K562 (cell line): ENCODE measurements at regions not wholly inside any gene's neighbourhood (a gene's known extent, or its start where the extent isn't known, plus 50 kb on each side); places are given as distances from the start of the nearest gene placed in this dataset.

ENCODE experiments used
- ATAC-seq: fragments of 200-7000 bp; cut with Tn5 transposase; 3 replicates; pipeline ENCODE4 v1.9.1; 2020; ENCODE audit warnings: moderate library complexity
- BruUV-seq: library from RNA; stranded (reverse); fragments of 400-500 nt; replicated peaks from 2 replicates; lab custom pipeline; 2021; lab: Mats Ljungman, UMichigan
- CTCF ChIA-PET: fragments of 300-600 bp; formaldehyde crosslinking; extraction: SDS; loops from one replicate; lab custom pipeline; 2021; ENCODE audit warnings: low intra/inter-chr PET ratio; lab: Yijun Ruan, JAX
- POLR2A ChIA-PET: fragments of 300-600, 350-650 bp; sonication (Branson Sonifier 250); formaldehyde crosslinking; extraction: SDS; loops from one replicate; lab custom pipeline; 2021; ENCODE audit warnings: antibody characterized with exemption, inconsistent platforms; lab: Yijun Ruan, JAX
- DNase-seq, 4 experiments: peaks; one replicate each; pipeline versions ENCODE4 v3.0.0 to v3.0.0-alpha.2; 2011 to 2018; ENCODE audit warnings: low spot score in 3 of 4, mixed read lengths in 3 of 4; ENCODE audit errors: extremely low read depth in 1 of 4
- FAIRE-seq: peaks from 2 replicates; lab custom pipeline; 2011; peaks lifted over from hg19 to GRCh38; lab: Jason Lieb, UNC
- H2AFZ ChIP-seq: 2 replicates; pipeline ENCODE4 v1.6.0; 2011; ENCODE audit warnings: low read depth, low read length, control low read depth, inconsistent platforms
- H3K27ac ChIP-seq: fragments of 200-600 bp; 3 replicates; pipeline ENCODE4 v1.8.0; 2011; ENCODE audit warnings: low read depth, mild to moderate bottlenecking, control low read depth, inconsistent platforms, low read length, moderate library complexity, mixed read lengths; ENCODE audit errors: extremely low read depth
- H3K27me3 ChIP-seq, 2 experiments: fragments of 300-600 bp in 1 of 2; 2 replicates in 1 of 2; 3 replicates in 1 of 2; pipeline versions ENCODE4 v1.6.0 to v1.8.0; 2011; ENCODE audit warnings: inconsistent platforms in 2 of 2, low read length in 2 of 2, mild to moderate bottlenecking in 1 of 2, mixed read lengths in 1 of 2, moderate library complexity in 1 of 2; ENCODE audit not compliant: control insufficient read depth in 2 of 2, insufficient read depth in 2 of 2
- H3K36me3 ChIP-seq: fragments of 300-600 bp; 3 replicates; pipeline ENCODE4 v1.8.0; 2011; ENCODE audit warnings: mild to moderate bottlenecking, low read length, inconsistent platforms; ENCODE audit not compliant: control insufficient read depth, insufficient read depth
- H3K4me1 ChIP-seq, 2 experiments: fragments of 200-600 bp in 1 of 2; replicated peaks in 1 of 2; 2 replicates in 1 of 2; 3 replicates in 1 of 2; pipeline versions ENCODE4 v1.5.1 to v1.8.0; 2011; ENCODE audit warnings: inconsistent platforms in 2 of 2, low read length in 2 of 2, mild to moderate bottlenecking in 1 of 2, mixed read lengths in 1 of 2, moderate library complexity in 1 of 2; ENCODE audit not compliant: control insufficient read depth in 2 of 2, insufficient read depth in 2 of 2
- H3K4me2 ChIP-seq: 2 replicates; pipeline ENCODE4 v1.6.1; 2011; ENCODE audit warnings: low read length, control low read depth, inconsistent platforms, mixed read lengths; ENCODE audit not compliant: insufficient read depth
- H3K4me3 ChIP-seq: fragments of 200-600 bp; sonication (generic), shearing (Covaris generic); 2 replicates; pipeline ENCODE4 v1.5.1; 2016; ENCODE audit warnings: control low read depth, inconsistent platforms
- H3K79me2 ChIP-seq: fragments of 200-600 bp; 3 replicates; pipeline ENCODE4 v1.8.0; 2011; ENCODE audit warnings: low read length, inconsistent platforms; ENCODE audit not compliant: control insufficient read depth, insufficient read depth
- H3K9ac ChIP-seq, 2 experiments: 2 replicates each; pipeline versions ENCODE4 v1.6.0 to v1.6.1; 2011; ENCODE audit warnings: low read depth in 2 of 2, low read length in 2 of 2, control low read depth in 1 of 2, inconsistent platforms in 1 of 2, mild to moderate bottlenecking in 1 of 2, mixed read lengths in 1 of 2; ENCODE audit not compliant: insufficient read depth in 1 of 2
- H3K9me1 ChIP-seq: one replicate; pipeline ENCODE4 v1.6.0; 2011; ENCODE audit warnings: inconsistent platforms, mild to moderate bottlenecking, low read length, moderate library complexity; ENCODE audit not compliant: control insufficient read depth, insufficient read depth
- H3K9me3 ChIP-seq: replicated peaks from 2 replicates; pipeline ENCODE4 v1.5.1; 2011; ENCODE audit warnings: low read depth, low read length, inconsistent platforms; ENCODE audit not compliant: control insufficient read depth, insufficient read depth
- H4K20me1 ChIP-seq: replicated peaks from 2 replicates; pipeline ENCODE4 v1.6.1; 2011; ENCODE audit warnings: low read length, inconsistent platforms, mixed read lengths; ENCODE audit not compliant: control insufficient read depth, insufficient read depth
- CUX1 ChIP-seq: fragments of 200-800 bp; sonication (Bioruptor generic); IDR thresholded peaks from 2 replicates; pipeline ENCODE4 v1.6.1; 2016; ENCODE audit warnings: missing genetic modification characterization, missing compliant biosample characterization
- ELF2 ChIP-seq: fragments of 250-450 bp; sonication (Bioruptor Pico); IDR thresholded peaks from 2 replicates; pipeline ENCODE4 v1.5.0; 2021; ENCODE audit warnings: mild to moderate bottlenecking
- ESRRB ChIP-seq: fragments of 250-450 bp; sonication (Bioruptor Pico); IDR thresholded peaks from 2 replicates; pipeline ENCODE4 v1.5.0; 2020; ENCODE audit warnings: mild to moderate bottlenecking, moderate library complexity, borderline replicate concordance
- ETV1 ChIP-seq: fragments of 450-650 bp; conservative IDR thresholded peaks from 2 replicates; pipeline ENCODE4 v1.6.1; 2016; ENCODE audit warnings: missing genetic modification characterization, control low read depth, low read depth, missing compliant biosample characterization
- FOXP4 ChIP-seq: sonication (generic); formaldehyde crosslinking; IDR thresholded peaks from 2 replicates; pipeline ENCODE4 v1.8.0; 2022; ENCODE audit warnings: mild to moderate bottlenecking, missing genetic modification reagents, borderline replicate concordance
- HNRNPLL ChIP-seq: fragments of 200-400 bp; formaldehyde crosslinking; IDR thresholded peaks from 2 replicates; pipeline ENCODE4 v1.6.1; 2017; ENCODE audit warnings: low read length, low read depth, mild to moderate bottlenecking; ENCODE audit not compliant: poor library complexity, severe bottlenecking
- KLF16 ChIP-seq: IDR thresholded peaks from 2 replicates; pipeline ENCODE4 v1.6.1; 2016; ENCODE audit warnings: antibody characterized with exemption
- MBD2 ChIP-seq: sonication (generic); IDR thresholded peaks from 2 replicates; pipeline ENCODE4 v1.6.1; 2016; ENCODE audit warnings: low read depth, borderline replicate concordance
- NCOR1 ChIP-seq: fragments of 450-650 bp; IDR thresholded peaks from 2 replicates; pipeline ENCODE4 v1.6.1; 2016; ENCODE audit warnings: mild to moderate bottlenecking, moderate library complexity
- PATZ1 ChIP-seq: fragments of 250-450 bp; sonication (Bioruptor Pico); IDR thresholded peaks from 2 replicates; pipeline ENCODE4 v1.5.0; 2020; ENCODE audit warnings: mild to moderate bottlenecking, borderline replicate concordance
- PCBP2 ChIP-seq: fragments of 200-400 bp; formaldehyde crosslinking; IDR thresholded peaks from 2 replicates; pipeline ENCODE4 v1.6.1; 2018; ENCODE audit warnings: low read length, low read depth, mild to moderate bottlenecking, moderate library complexity; ENCODE audit not compliant: poor library complexity, severe bottlenecking
- SNIP1 ChIP-seq: fragments of 450-650 bp; IDR thresholded peaks from 2 replicates; pipeline ENCODE4 v1.7.1; 2017; ENCODE audit warnings: low read depth, mild to moderate bottlenecking
- ZNF134 ChIP-seq: fragments of 250-450 bp; sonication (Bioruptor Pico); conservative IDR thresholded peaks from 2 replicates; pipeline ENCODE4 v1.4.0; 2020
- in situ Hi-C: fragments of 300-500 bp; cut with MboI; formaldehyde crosslinking; loops from 4 replicates; pipeline ENCODE4 v1.15.0; 2018; ENCODE audit warnings: inconsistent platforms, mixed read lengths
- intact Hi-C: fragments of 100-400 bp; cut with micrococcal nuclease; formaldehyde crosslinking; loops from 2 replicates; pipeline ENCODE4 v1.14.2; 2022

- Histone ChIP-seq H3K4me1 (no peaks in the 10 kb centered on the region), H2AFZ (no peak overlapping the region), H4K20me1 (no peaks in the 10 kb centered on the region), H3K27me3 (no peaks in the 10 kb centered on the region), H3K9me1 (no peaks in the 10 kb centered on the region), H3K4me2 (no peak overlapping the region), H3K27ac (no peak overlapping the region), H3K79me2 (no peaks in the 10 kb centered on the region), H3K36me3 (no peaks in the 10 kb centered on the region), H3K4me3 (no peak overlapping the region), H3K9me3 (no peaks in the 10 kb centered on the region), H3K9ac (no peak overlapping the region)
- in situ Hi-C loops: no loop called here
- no peak for TF ChIP-seq ELF2 (CRISPR knock-in tag)
- no peak for TF ChIP-seq KLF16
- TF ChIP-seq ESRRB (CRISPR knock-in tag): no peak
- TF ChIP-seq CUX1 (CRISPR knock-in tag): no peak
- no peak for TF ChIP-seq MBD2
- TF ChIP-seq NCOR1: no peak
- no peak for TF ChIP-seq SNIP1
- TF ChIP-seq PATZ1 (CRISPR knock-in tag): no peak
- TF ChIP-seq ETV1 (tag): no peak
- no peak for TF ChIP-seq PCBP2
- TF ChIP-seq FOXP4 (CRISPR knock-in tag): no peak
- TF ChIP-seq HNRNPLL: no peak
- TF ChIP-seq ZNF134 (CRISPR knock-in tag): no peak
- ChIA-PET CTCF (no interaction called here), POLR2A (no interaction called here)
- no peak for FAIRE-seq
- no peak for DNase-seq
- no peak for ATAC-seq
- intact Hi-C loops: no loop called here
- no TSS peak for BruUV-seq
These were observed 143.7 kb upstream of the NAALADL2 start for GRCh38 chr3:174715386-174715785.
